Bronchial epithelial cell (primary cell): ENCODE measurements at regions not wholly inside any gene's neighbourhood (a gene's known extent, or its start where the extent isn't known, plus 50 kb on each side); places are given as distances from the start of the nearest gene placed in this dataset.
"Not testable (repeated sequence)": the region's sequence is repeated elsewhere in the genome, so short reads cannot be mapped to it uniquely, and the experiment has no call there.

Experiments used
- DNase-seq: peaks from one replicate; pipeline ENCODE4 v3.0.0-alpha.2; 2010; ENCODE audit warnings: low read depth
- FAIRE-seq: peaks from 2 replicates; lab custom pipeline; 2011; peaks lifted over from hg19 to GRCh38; lab: Jason Lieb, UNC
- H3K27me3 ChIP-seq: 2 replicates; pipeline ENCODE4 v1.5.1; 2011; ENCODE audit warnings: low read length; ENCODE audit not compliant: control insufficient read depth, insufficient read depth
- H3K36me3 ChIP-seq: 2 replicates; pipeline ENCODE4 v1.5.1; 2011; ENCODE audit warnings: low read length; ENCODE audit not compliant: control insufficient read depth, insufficient read depth
- H3K4me3 ChIP-seq: 2 replicates; pipeline ENCODE4 v1.5.1; 2011; ENCODE audit warnings: mild to moderate bottlenecking, low read depth, low read length, control low read depth
- TF ChIP-seq, protein P1 (sequence below): IDR thresholded peaks from 2 replicates; pipeline ENCODE4 v1.5.1; 2011; ENCODE audit warnings: mild to moderate bottlenecking, moderate library complexity, low read length, control low read depth, inconsistent platforms; ENCODE audit not compliant: insufficient read depth, severe bottlenecking

DNA sequence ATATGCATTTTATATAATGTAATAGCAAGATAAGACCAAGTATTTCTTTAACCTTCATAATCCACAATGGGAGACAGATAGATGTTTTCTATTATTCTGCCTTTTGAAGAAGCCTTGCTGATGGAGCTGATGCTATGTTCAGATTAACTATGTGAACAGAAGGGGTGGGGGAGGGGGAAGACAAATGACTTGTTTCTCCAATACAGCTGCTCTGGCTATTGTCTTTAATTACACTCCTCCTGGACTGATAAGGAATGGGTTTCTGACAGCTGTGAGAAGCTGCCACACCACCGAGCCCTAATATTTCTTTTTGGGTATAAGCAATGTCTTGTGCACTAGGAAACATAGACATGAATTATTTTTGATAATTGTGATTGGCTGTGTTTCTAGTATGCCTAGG, 62.0 kb downstream of the CAVIN4 start:
- no peak for DNase-seq
- no peaks in the 10 kb centered on the region for H3K36me3 ChIP-seq
- TF ChIP-seq, protein P1, sequence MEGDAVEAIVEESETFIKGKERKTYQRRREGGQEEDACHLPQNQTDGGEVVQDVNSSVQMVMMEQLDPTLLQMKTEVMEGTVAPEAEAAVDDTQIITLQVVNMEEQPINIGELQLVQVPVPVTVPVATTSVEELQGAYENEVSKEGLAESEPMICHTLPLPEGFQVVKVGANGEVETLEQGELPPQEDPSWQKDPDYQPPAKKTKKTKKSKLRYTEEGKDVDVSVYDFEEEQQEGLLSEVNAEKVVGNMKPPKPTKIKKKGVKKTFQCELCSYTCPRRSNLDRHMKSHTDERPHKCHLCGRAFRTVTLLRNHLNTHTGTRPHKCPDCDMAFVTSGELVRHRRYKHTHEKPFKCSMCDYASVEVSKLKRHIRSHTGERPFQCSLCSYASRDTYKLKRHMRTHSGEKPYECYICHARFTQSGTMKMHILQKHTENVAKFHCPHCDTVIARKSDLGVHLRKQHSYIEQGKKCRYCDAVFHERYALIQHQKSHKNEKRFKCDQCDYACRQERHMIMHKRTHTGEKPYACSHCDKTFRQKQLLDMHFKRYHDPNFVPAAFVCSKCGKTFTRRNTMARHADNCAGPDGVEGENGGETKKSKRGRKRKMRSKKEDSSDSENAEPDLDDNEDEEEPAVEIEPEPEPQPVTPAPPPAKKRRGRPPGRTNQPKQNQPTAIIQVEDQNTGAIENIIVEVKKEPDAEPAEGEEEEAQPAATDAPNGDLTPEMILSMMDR, result no peak
- FAIRE-seq, result no peak
- no peak overlapping the region for H3K4me3 ChIP-seq
- no peaks in the 10 kb centered on the region for H3K27me3 ChIP-seq

DNA sequence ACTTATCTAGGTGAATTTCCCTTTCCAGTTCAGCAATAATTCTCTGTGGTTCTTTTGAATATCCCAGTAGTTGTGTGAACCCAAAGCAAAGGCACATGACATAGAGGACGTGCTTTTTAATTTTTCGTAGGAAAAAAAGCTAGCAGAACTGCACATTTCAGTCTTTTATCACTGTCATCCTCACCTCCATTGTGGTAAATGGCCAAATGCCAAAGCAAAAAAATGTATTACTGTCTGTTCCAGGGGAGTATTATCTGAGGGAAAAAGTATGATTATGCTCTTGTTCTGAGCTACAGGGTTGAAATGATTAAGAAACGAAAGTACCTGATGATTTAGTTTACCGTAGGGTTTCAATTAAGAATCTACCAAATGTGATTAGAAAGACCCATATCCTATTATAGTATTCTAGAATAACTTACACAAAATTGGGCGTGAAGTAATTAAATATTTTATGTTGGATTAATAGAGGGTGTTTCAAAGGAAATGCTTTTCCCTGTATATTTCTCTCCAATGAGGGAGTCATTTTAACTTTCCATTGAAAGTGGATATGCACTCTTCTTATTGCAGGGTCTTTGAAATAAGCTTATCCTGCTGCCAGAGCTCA, 62.7 kb downstream of the CAVIN4 start:
- TF ChIP-seq, protein P1, result no peak
- FAIRE-seq (no peak), DNase-seq (no peak)
- H3K4me3 ChIP-seq, result no peak overlapping the region
- no peaks in the 10 kb centered on the region for H3K36me3 ChIP-seq
- H3K27me3 ChIP-seq, result no peaks in the 10 kb centered on the region

DNA sequence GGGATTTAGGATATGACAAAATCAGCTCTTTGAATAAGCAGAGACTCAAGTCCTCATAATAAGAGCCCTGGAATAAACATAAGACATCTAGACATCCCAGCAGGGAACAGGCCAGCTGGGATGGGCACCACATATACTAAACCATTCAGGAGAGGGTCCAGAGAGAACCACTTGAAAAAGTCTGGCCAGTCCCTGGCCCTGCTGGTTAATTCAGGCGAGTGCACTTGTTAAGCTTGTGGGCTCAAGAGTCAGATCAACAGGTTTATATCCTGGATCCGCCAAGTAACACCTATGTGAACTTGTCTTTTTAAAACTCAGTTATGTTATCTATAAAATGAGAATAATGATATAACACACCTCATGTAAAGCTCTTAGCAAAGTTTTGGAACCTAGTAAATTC, 63.3 kb downstream of the CAVIN4 start:
- Histone ChIP-seq H3K4me3 (no peak overlapping the region), H3K36me3 (no peaks in the 10 kb centered on the region), H3K27me3 (no peaks in the 10 kb centered on the region)
- TF ChIP-seq, protein P1, result no peak
- no peak for DNase-seq
- FAIRE-seq, result no peak

GRCh38 chr9:100652850-100653249, 75.0 kb downstream of the CAVIN4 start:
- H3K27me3 ChIP-seq, result no peaks in the 10 kb centered on the region
- FAIRE-seq, result no peak
- no peak overlapping the region for H3K4me3 ChIP-seq
- no peaks in the 10 kb centered on the region for H3K36me3 ChIP-seq
- DNase-seq, result no peak
- TF ChIP-seq, protein P1, result no peak

DNA sequence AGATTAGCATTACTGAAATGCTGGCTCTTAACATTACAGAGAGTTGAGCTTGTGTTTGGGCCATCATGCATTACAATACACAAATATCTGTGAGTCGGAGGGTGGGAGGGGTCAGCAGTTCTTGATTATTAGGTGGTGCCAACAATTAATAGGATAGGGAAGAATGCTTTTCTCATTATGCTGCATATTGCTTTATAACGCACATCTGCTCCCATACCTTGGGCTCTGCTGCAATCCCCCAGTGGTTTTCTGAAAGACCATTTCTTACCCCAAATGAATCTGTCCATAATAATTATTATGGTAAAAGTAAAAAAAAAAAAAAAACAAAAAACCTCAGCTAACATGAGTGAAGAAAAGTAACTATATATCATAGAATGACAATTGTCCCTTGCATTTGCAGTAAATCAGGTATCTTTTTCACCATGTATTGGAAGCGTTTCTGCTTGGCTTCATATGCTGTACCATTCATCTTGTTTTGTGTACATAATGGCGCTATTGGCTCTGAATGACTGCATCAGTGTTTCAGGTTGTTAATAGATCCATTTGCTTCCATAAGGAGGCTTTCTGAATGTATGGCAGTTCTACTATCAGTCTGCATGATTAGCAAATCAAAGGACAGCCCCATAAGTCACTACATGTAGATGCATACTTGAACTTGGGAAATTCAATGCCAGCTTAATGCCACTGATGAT, 75.9 kb downstream of the CAVIN4 start:
- Histone ChIP-seq H3K4me3 (no peak overlapping the region), H3K36me3 (no peaks in the 10 kb centered on the region), H3K27me3 (no peaks in the 10 kb centered on the region)
- FAIRE-seq (no peak), DNase-seq (no peak)
- TF ChIP-seq, protein P1, result no peak

GRCh38 chr9:100656851-100657250, 79.0 kb downstream of the CAVIN4 start:
- H3K36me3 ChIP-seq, DNase-seq, FAIRE-seq, H3K27me3 ChIP-seq, H3K4me3 ChIP-seq: not testable (repeated sequence)
